Middle frontal gyrus (tissue), 1 donor: ENCODE measurements at regions not wholly inside any gene's neighbourhood (a gene's known extent, or its start where the extent isn't known, plus 50 kb on each side); places are given as distances from the start of the nearest gene placed in this dataset.
"Not testable (repeated sequence)": the region's sequence is repeated elsewhere in the genome, so short reads cannot be mapped to it uniquely, and the experiment has no call there.

Source experiments
- DNase-seq: peaks from one replicate; pipeline ENCODE4 v3.0.0-alpha.2; 2015; ENCODE audit warnings: low spot score; ENCODE audit errors: extremely low spot score

- DNase-seq, result no peak
These were observed 83.9 kb upstream of the SLC39A10 start for GRCh38 chr2:195572895-195573683.

DNA sequence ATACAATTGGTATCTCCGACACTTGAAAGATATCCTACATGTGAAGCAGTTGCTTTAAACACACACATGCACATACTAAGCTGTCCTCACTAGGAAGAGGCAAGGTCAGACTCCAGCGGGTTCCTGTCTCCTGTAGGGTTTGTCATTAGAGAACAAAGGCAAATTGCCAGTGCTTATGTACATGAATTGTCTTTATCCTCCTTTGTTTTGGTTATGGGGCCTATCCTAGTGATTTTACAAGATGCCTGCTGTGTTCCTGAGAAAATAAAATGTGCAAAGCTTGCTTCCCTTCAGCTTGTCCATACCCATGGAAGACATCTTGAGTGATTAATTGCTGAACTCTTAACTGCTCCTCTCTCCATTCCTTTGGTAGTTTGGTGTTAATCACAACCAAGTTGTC, 86.7 kb upstream of the SLC39A10 start:
- no peak for DNase-seq

DNA sequence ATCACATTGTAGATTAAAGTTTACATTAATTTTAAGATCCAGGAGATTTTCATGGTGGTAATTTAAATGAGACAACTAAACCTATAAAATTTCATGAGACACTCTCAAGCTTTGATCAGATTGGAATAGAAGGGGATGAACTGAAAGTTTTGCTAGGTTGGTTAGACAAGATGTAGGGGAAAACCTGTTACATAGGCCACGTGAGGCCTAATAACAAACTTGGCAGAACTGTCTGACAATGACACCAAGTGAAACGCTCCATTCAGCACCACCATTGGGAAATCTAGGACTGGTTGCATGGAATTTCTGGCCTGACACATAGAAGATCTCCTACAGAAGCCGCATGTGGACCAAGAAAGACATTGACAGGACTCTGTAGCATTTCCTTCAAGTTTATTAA, 87.8 kb upstream of the SLC39A10 start:
- DNase-seq, result no peak

GRCh38 chr2:195564625-195565135, 92.3 kb upstream of the SLC39A10 start:
- DNase-seq, result not testable (repeated sequence)

GRCh38 chr2:195563857-195564512, 93.0 kb upstream of the SLC39A10 start:
- DNase-seq, result no peak

DNA sequence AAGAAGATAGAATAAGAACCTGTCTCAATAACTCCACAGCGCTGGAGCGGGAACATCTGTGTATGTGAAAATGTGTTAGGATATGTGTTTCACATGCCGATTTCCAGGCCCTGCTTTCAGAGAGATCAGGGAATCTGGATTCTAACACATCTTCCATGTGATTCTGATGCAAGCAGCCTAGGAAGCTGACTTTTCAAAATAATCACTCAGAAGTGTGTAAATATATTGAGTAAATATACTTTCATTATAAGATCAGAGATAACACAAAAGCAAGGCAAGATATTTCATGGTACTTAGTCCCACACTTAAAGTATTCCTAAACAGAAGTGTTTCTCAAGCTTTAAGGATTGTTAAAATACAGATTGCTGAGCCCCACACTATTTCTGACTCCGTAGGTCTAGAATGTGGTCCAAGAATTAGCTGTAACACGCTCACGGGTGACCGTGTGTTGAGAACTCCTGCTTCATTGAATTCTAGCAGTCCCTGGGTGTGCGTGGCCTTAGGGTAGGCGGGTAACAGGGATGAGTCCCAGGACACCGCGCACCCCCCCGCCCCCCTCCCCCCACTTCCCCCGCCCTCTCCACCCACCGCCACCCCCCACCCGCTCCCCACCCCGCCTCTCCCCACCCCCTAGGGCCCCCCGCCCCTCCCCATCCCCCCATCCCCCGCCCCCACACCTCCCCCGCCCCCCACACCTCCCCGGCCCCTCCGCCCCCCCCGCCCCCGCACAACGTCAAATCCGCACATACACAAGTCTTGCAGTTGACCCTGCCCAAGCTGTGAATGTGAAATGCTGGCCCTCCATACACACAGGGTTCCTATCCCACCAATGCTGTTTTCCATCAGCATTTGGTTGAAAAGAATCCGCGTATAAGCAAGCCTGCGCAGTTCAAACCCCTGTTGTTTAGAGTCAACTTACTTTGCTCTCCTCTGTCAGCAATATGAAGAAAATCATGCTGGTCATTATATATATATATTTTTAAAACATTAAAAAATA, 94.2 kb upstream of the SLC39A10 start:
- DNase-seq, result no peak

- DNase-seq, result no peak
These were observed 95.7 kb upstream of the SLC39A10 start for GRCh38 chr2:195561116-195561921.

GRCh38 chr2:195560209-195560895, 96.7 kb upstream of the SLC39A10 start:
- no peak for DNase-seq

GRCh38 chr2:195559431-195559914, 97.6 kb upstream of the SLC39A10 start:
- no peak for DNase-seq

- DNase-seq, result no peak
These were observed 101.1 kb upstream of the SLC39A10 start for GRCh38 chr2:195555971-195556370.

DNA sequence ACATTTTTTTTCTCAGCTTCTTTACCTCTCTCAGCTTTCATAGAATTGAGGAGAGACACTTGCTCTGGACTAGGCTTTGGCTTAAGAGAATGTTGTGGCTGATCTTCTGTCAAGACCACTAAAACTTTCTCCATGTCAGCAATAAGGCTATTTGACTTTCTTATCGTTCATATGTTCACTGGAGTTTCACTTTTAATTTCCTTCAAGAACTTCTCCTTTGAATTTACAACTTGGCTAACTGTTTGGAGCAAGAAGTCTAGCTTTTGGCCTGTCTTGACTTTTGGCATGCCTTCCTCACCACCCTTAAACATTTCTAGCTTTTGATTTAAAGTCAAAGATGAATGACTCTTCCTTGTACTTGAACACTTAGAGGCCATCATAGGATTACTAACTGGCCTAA, 104.4 kb upstream of the SLC39A10 start:
- no peak for DNase-seq

DNA sequence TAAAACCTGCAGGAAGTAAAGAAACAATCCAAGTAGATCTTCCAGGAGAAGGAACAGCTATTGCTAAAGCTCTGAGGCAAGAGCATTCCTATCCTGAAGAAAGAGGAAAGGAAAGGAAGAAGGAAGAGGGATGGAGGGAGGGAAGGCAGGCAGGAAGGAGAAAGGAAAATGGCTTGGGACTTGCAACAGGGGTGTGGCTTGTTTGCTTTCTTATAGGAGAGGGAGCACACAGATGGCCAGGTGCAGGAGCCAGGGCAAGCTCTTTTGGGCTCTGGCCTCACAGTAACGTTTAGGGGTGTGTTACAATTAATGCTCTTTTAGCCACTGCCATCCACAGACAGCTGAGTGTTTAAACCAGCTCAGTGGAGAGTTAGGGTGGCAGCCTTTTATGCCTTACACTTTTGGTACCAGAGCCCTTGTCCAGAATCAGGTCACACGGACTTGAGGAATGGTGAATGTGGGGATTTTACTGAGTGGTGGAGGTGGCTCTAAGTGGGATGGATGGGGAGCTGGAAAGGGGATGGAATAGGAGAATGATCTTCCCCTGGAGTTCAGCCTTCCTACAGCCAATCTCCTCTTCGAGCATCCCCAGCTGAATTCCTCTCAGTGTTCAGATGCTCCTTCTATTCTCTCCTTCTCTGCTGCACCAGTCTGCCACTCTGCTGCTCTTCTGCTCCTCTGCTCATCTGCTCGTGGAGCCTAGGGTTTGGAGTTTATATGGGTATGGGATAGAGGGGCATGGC, 108.7 kb upstream of the SLC39A10 start:
- no peak for DNase-seq

DNA sequence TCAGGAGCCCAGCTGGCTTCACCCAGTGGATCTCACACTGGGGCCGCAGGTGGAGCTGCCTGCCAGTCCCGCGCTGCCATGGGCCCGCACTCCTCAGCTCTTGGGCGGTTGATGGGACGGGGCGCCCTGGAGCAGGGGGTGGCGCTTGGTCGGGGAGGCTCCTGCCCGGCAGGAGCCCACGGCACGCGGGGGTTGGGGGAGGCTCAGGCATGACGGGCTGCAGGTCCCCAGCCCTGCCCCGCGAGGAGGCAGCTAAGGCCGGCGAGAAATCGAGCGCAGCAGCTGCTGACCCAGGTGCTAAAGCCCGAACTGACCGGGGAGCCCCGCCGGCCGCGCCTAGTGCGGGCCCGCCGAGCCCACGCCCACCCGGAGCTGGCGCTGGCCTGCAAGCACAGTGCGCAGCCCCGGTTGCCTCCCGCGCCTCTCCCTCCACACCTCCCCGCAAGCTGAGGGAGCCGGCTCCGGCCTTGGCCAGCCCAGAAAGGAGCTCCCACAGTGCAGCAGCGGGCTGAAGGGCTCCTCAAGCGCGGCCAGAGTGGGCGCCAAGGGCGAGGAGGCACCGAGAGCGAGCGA, 109.7 kb upstream of the SLC39A10 start:
- not testable (repeated sequence) for DNase-seq

DNA sequence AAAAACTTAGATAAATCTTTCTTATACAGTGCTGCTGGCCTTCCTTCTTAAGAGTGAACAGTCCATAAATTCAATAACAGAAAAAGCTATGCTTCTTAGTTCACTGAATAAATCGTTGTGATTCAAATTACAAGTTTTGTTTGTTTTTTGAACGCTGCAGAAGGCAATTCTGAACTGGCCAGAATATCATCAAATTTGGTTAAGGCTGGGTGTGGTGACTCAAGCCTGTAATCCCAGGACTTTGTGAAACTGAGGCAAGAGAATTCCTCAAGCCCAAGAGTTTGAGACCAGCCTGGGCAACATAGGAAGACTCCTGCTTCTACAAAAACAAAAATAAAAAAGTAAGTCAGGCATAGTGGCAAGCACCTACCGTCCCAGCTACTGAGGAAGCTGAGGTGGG, 111.2 kb upstream of the SLC39A10 start:
- no peak for DNase-seq

DNA sequence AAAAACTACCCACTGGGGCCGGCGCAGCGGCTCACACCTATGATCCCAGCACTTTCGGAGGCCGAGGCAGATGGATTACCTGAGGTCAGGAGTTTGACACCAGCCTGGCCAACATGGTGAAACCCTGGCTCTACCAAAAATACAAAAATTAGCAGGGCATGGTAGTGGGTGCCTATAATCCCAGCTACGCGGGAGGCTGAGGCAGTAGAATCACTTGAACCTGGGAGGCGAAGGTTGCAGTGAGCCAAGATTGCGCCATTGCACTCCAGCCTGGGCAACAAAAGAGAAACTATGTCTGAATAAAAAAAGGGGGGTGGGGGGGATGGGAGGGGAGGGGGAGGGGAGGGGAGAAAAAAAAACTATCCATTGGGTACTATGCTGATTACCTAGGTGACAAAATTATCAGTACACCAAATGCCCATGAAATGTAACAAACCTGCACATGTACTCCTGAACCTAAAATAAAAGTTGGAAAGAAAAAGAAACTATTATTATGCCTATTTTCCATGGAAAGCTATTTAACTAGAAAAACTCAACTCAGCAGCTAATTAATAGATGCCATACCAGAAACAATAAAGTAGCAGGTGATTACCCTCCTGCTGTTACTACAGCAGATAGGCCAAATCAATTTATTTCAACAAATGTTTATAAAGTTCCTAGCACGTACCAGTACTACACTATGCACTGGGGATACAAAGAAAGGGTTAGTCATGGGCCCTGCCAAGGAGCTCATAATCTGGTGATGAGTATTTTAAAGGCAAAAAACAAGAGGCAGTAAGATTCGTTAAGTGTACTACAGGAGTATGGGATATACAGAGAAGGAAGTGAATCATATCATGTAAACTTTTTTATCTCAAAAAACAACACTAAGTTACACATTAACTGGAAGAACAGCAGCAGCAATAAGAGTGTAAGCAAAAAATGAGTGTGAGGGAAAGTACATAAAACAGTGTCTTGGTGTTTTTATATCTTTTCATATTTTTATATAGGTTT, 112.8 kb upstream of the SLC39A10 start:
- DNase-seq, result no peak

DNA sequence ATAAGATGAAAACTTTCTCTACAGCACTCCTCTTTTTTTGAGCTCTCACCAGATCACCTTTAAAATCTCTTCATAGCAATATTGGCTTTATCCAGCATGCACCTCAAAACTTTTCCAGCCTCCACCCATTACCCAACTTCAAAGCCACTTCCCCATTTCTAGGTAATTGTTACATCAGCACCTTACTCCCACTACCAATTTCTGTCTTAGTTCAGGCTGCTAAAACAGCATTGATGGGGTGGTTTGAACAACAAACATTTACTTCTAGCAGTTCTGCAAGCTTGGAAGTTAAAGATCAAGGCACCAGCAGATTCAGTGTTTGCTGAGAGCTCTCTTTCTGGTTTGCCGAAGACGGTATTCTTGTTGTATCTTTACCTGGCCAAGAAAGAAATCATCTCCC, 114.0 kb upstream of the SLC39A10 start:
- DNase-seq, result no peak

DNA sequence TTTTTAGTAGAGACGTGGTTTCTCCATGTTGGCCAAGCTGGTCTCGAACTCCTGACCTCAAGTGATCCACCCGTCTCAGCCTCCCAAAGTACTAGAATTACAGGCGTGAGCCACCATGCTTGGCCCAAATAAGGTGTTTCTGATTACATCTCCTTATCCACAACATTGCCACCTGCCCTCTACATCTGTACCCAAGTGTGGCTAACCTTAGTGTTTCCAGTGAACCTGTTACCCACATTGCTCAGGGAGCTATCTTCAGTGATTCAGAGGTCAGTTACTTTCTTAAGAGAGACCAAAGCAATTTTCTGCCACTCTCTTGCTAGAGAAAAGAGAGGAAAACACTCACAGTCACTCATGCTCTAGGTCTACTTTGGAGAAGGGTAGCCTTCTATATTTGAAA, 115.0 kb upstream of the SLC39A10 start:
- no peak for DNase-seq

DNA sequence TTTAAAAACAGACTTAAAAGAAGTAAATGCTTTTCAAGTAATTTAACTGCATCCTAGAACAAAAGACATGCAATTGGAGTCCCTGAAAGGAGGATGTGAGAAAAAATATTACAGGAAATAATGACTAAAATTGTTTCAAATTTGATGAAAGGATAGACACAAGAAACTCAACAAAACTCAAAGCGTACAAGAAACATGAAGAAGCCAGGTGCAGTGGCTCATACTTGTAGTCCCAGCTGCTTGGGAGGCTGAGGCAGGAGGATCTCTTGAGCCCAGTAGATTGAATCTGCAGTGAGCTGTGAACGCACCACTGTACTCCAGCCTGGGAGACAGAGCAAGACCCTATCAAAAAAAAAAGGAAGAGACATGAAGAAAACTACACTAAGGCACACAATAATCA, 118.1 kb upstream of the SLC39A10 start:
- no peak for DNase-seq
